Activated B cell treated with CpG ODN at 0.5 μM for 24 hours (primary cell): ENCODE measurements at regions not wholly inside any gene's neighbourhood (a gene's known extent, or its start where the extent isn't known, plus 50 kb on each side); places are given as distances from the start of the nearest gene placed in this dataset.

Experiments
- ATAC-seq: fragments of 200-7000 bp; cut with Tn5 transposase; one replicate; pipeline ENCODE4 v1.10.0; 2021; ENCODE audit warnings: low read depth, mild to moderate bottlenecking, moderate library complexity
- CTCF ChIA-PET: fragments of 350-600 bp; sonication (Branson Sonifier 250); formaldehyde crosslinking; loops from one replicate; lab custom pipeline; 2021; ENCODE audit warnings: antibody characterized with exemption; lab: Charles Lee
- POLR2A ChIA-PET: fragments of 350-600 bp; sonication (Branson Sonifier 250); formaldehyde crosslinking; loops from one replicate; lab custom pipeline; 2021; ENCODE audit warnings: antibody characterized with exemption; lab: Charles Lee
- DNase-seq: peaks from one replicate; pipeline ENCODE4 v3.0.0; 2022
- H3K27ac Mint-ChIP-seq: one replicate; pipeline ENCODE4 v1.8.0; 2020; ENCODE audit warnings: mixed read lengths
- H3K27me3 Mint-ChIP-seq: one replicate; pipeline ENCODE4 v1.8.0; 2021; ENCODE audit warnings: mixed read lengths
- H3K36me3 Mint-ChIP-seq: one replicate; pipeline ENCODE4 v1.8.0; 2021; ENCODE audit warnings: low read depth, mixed read lengths
- H3K4me1 Mint-ChIP-seq: one replicate; pipeline ENCODE4 v1.8.0; 2021; ENCODE audit warnings: mixed read lengths
- H3K4me3 Mint-ChIP-seq: one replicate; pipeline ENCODE4 v1.8.0; 2020; ENCODE audit warnings: mild to moderate bottlenecking, mixed read lengths
- H3K9me3 Mint-ChIP-seq: one replicate; pipeline ENCODE4 v1.8.0; 2020; ENCODE audit warnings: mixed read lengths
- CTCF ChIP-seq: fragments of 200-600 bp; IDR thresholded peaks from one replicate; pipeline ENCODE4 v1.8.0; 2022; ENCODE audit warnings: antibody characterized with exemption, mild to moderate bottlenecking
- intact Hi-C: fragments of 100-400 bp; cut with micrococcal nuclease; formaldehyde crosslinking; loops from one replicate; pipeline ENCODE4 v1.15.1; 2024

GRCh38 chrX:87078231-87078630, 439.4 kb upstream of the KLHL4 start:
- Mint-ChIP-seq H3K36me3 (no peaks in the 10 kb centered on the region), H3K27ac (no peak overlapping the region), H3K9me3 (no peaks in the 10 kb centered on the region), H3K4me1 (no peaks in the 10 kb centered on the region), H3K27me3 (no peaks in the 10 kb centered on the region), H3K4me3 (no peak overlapping the region)
- CTCF ChIA-PET: no interaction called here
- DNase-seq: no peak
- no peak for TF ChIP-seq CTCF
- intact Hi-C loops: no loop called here
- POLR2A ChIA-PET: no interaction called here
- ATAC-seq: no peak

- H3K9me3 Mint-ChIP-seq: peaks cover 2% of the 10 kb centered on the region
- ATAC-seq (no peak), DNase-seq (no peak)
- no peaks in the 10 kb centered on the region for H3K4me1 Mint-ChIP-seq
- intact Hi-C loops: no loop called here
- H3K4me3 Mint-ChIP-seq: no peak overlapping the region
- no peak for TF ChIP-seq CTCF
- CTCF ChIA-PET: no interaction called here
- POLR2A ChIA-PET: no interaction called here
- H3K27me3 Mint-ChIP-seq: no peaks in the 10 kb centered on the region
- no peaks in the 10 kb centered on the region for H3K36me3 Mint-ChIP-seq
- no peak overlapping the region for H3K27ac Mint-ChIP-seq
Measured at GRCh38 chrX:87098477-87098876, 419.1 kb upstream of the KLHL4 start.

- POLR2A ChIA-PET: no interaction called here
- intact Hi-C loops: no loop called here
- Mint-ChIP-seq H3K4me1 (no peaks in the 10 kb centered on the region), H3K9me3 (no peaks in the 10 kb centered on the region), H3K27me3 (no peaks in the 10 kb centered on the region), H3K4me3 (no peak overlapping the region), H3K36me3 (no peaks in the 10 kb centered on the region), H3K27ac (no peak overlapping the region)
- CTCF ChIA-PET: no interaction called here
- no peak for DNase-seq
- ATAC-seq: no peak
- no peak for TF ChIP-seq CTCF
Measured at GRCh38 chrX:87105131-87105530, 412.5 kb upstream of the KLHL4 start.

DNA sequence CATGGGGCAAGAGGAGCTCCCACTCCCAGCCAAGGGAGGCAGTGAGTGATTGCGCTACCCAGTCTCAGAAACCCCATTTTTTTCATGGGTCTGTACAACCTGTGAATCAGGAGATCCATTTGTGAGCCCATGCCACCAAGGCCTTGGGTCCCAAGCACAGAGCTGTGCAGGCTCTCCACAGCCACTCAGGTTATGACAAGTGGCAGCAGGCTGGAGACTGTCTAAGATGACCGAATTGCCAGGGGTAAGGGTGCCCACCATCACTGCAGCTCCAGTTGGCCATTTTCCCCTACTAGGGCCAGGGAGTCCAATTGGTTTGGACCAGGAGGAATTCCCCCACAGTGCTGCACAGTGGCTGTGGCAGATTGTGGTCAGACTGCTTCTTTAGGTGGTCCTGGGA, 407.5 kb upstream of the KLHL4 start:
- no peaks in the 10 kb centered on the region for H3K4me1 Mint-ChIP-seq
- H3K27me3 Mint-ChIP-seq: no peaks in the 10 kb centered on the region
- H3K27ac Mint-ChIP-seq: no peak overlapping the region
- no peak for TF ChIP-seq CTCF
- no peak overlapping the region for H3K4me3 Mint-ChIP-seq
- intact Hi-C loops: no loop called here
- ATAC-seq: no peak
- CTCF ChIA-PET: no interaction called here
- no peaks in the 10 kb centered on the region for H3K36me3 Mint-ChIP-seq
- POLR2A ChIA-PET: no interaction called here
- H3K9me3 Mint-ChIP-seq: no peaks in the 10 kb centered on the region
- DNase-seq: no peak

DNA sequence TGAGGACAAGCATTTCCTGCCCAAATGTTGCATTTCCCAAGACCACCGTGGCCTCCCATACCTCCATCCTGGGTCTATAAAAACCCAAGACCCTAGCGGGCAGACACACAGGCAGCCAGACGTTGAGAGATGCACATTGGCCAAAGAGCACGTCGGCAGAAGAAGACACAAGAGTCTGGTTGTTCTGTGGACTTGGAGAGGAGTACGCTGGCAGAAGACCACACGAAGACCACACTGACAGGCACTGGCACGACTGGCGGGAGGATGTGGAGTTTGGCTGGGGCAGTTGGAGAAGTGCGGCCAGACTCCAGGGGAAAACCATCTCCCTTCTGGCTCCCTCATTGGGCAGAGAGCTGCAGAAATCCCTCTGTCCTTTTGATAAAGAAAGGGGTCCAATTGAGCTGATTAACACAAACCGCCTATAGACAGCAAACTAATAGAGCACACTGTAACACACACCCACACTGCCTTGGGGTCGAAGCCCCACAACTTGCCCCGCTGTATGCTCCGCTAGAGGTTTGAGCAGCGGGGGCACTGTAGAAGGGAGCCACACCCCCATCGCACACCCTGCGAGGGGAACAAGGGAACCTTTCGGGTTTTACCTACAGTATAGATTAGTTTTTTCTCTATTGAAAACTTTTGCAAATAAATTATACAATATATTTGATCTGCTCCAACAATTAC, 376.7 kb upstream of the KLHL4 start:
- Mint-ChIP-seq H3K4me1 (no peaks in the 10 kb centered on the region), H3K4me3 (no peak overlapping the region), H3K9me3 (no peaks in the 10 kb centered on the region), H3K36me3 (no peaks in the 10 kb centered on the region), H3K27me3 (no peaks in the 10 kb centered on the region), H3K27ac (no peak overlapping the region)
- no peak for TF ChIP-seq CTCF
- intact Hi-C loops: no loop called here
- no peak for ATAC-seq
- no peak for DNase-seq
- ChIA-PET CTCF (no interaction called here), POLR2A (no interaction called here)
